SK-N-SH treated with all-trans-retinoic acid at 6 μM for 48 hours (cell line): ENCODE measurements at regions not wholly inside any gene's neighbourhood (a gene's known extent, or its start where the extent isn't known, plus 50 kb on each side); places are given as distances from the start of the nearest gene placed in this dataset.

ENCODE experiments used
- ATAC-seq: fragments of 200-7000 bp; cut with Tn5 transposase; 3 replicates; pipeline ENCODE4 v1.9.1; 2020; ENCODE audit warnings: mild to moderate bottlenecking, moderate library complexity
- BACH2 ChIP-seq: fragments of 250-450 bp; sonication (Bioruptor Pico); IDR thresholded peaks from 2 replicates; pipeline ENCODE4 v1.9.0; 2021; ENCODE audit warnings: mild to moderate bottlenecking, borderline replicate concordance
- CSDC2 ChIP-seq: fragments of 250-450 bp; sonication (Bioruptor Pico); IDR thresholded peaks from 2 replicates; pipeline ENCODE4 v1.5.0; 2020; ENCODE audit warnings: mild to moderate bottlenecking, moderate library complexity
- ESRRG ChIP-seq: fragments of 250-450 bp; sonication (Bioruptor Pico); IDR thresholded peaks from 2 replicates; pipeline ENCODE4 v1.6.1; 2021; ENCODE audit warnings: mild to moderate bottlenecking
- GLIS3 ChIP-seq: fragments of 250-450 bp; sonication (Bioruptor Pico); IDR thresholded peaks from 2 replicates; pipeline ENCODE4 v1.5.0; 2020; ENCODE audit warnings: mild to moderate bottlenecking, moderate library complexity
- OSR1 ChIP-seq: fragments of 250-450 bp; sonication (Bioruptor Pico); IDR thresholded peaks from 2 replicates; pipeline ENCODE4 v1.8.0; 2022; ENCODE audit warnings: moderate library complexity, mild to moderate bottlenecking, inconsistent platforms
- POU6F1 ChIP-seq: fragments of 250-450 bp; sonication (Bioruptor Pico); IDR thresholded peaks from 2 replicates; pipeline ENCODE4 v1.8.0; 2021; ENCODE audit warnings: low read depth, mild to moderate bottlenecking, moderate library complexity, borderline replicate concordance
- PPARA ChIP-seq: fragments of 250-450 bp; sonication (Bioruptor Pico); IDR thresholded peaks from 2 replicates; pipeline ENCODE4 v1.5.0; 2020; ENCODE audit warnings: mild to moderate bottlenecking, borderline replicate concordance
- RARB ChIP-seq: fragments of 250-450 bp; sonication (Bioruptor Pico); IDR thresholded peaks from 2 replicates; pipeline ENCODE4 v1.8.0; 2021; ENCODE audit warnings: mild to moderate bottlenecking, moderate library complexity
- SNAI2 ChIP-seq: fragments of 250-450 bp; sonication (Bioruptor Pico); IDR thresholded peaks from 2 replicates; pipeline ENCODE4 v1.5.0; 2020; ENCODE audit warnings: mild to moderate bottlenecking, moderate library complexity
- TOX ChIP-seq: fragments of 250-450 bp; sonication (Bioruptor Pico); IDR thresholded peaks from 2 replicates; pipeline ENCODE4 v1.8.0; 2021; ENCODE audit warnings: mild to moderate bottlenecking, moderate library complexity, borderline replicate concordance
- ZC3H10 ChIP-seq: fragments of 250-450 bp; sonication (Bioruptor Pico); IDR thresholded peaks from 2 replicates; pipeline ENCODE4 v1.5.1; 2021; ENCODE audit warnings: mild to moderate bottlenecking, moderate library complexity
- ZFP30 ChIP-seq: fragments of 450-650 bp; formaldehyde crosslinking; IDR thresholded peaks from 2 replicates; pipeline ENCODE4 v1.5.0; 2022; ENCODE audit warnings: mild to moderate bottlenecking, moderate library complexity
- ZNF70 ChIP-seq: fragments of 450-650 bp; formaldehyde crosslinking; IDR thresholded peaks from 2 replicates; pipeline ENCODE4 v1.5.0; 2020; ENCODE audit warnings: mild to moderate bottlenecking, moderate library complexity
- ZNF8 ChIP-seq: fragments of 450-650 bp; formaldehyde crosslinking; IDR thresholded peaks from 2 replicates; pipeline ENCODE4 v1.5.0; 2020; ENCODE audit warnings: mild to moderate bottlenecking, moderate library complexity
- TF ChIP-seq, protein P1 (sequence below): fragments of 250-450 bp; sonication (Bioruptor Pico); IDR thresholded peaks from 2 replicates; pipeline ENCODE4 v1.5.1; 2021; ENCODE audit warnings: mild to moderate bottlenecking, moderate library complexity
- TF ChIP-seq, protein P2 (sequence below): fragments of 250-450 bp; sonication (Bioruptor Pico); IDR thresholded peaks from 2 replicates; pipeline ENCODE4 v1.8.0; 2020; ENCODE audit warnings: mild to moderate bottlenecking, moderate library complexity, borderline replicate concordance
- TF ChIP-seq, protein P3 (sequence below): fragments of 250-450 bp; sonication (Bioruptor Pico); IDR thresholded peaks from 2 replicates; pipeline ENCODE4 v1.5.0; 2020; ENCODE audit warnings: mild to moderate bottlenecking, moderate library complexity

DNA sequence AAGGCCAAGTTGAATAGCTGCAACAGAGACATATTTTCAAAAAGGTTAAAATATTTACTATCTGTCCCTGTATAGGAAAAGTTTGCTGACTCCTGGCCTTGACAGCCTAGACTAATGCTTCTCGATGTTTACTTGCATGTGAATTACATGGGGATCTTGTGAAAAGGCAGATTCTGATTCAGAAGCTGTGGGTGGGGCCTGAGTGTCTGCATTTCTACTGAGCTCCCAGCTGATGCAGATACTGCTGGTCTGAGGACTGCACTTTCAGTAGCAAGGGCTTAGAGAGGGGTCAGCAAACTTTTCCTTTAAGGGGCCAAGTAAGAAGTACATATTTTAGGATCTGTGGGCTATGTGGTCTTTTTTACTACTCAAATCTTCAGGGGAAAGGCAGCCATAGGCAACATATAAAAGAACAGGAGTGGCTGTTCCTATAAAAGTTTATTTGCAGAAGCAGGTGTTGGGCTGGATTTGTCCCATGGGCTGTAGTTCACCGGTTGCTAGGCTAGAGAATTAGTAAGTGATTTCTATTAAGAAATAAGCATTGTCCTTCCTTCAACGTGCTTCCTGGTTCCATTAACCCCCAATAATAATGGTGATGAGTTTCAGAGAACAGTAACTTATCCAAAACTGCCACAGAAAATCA is 97.2 kb upstream of the PDE5A start:
- TF ChIP-seq, protein P1, sequence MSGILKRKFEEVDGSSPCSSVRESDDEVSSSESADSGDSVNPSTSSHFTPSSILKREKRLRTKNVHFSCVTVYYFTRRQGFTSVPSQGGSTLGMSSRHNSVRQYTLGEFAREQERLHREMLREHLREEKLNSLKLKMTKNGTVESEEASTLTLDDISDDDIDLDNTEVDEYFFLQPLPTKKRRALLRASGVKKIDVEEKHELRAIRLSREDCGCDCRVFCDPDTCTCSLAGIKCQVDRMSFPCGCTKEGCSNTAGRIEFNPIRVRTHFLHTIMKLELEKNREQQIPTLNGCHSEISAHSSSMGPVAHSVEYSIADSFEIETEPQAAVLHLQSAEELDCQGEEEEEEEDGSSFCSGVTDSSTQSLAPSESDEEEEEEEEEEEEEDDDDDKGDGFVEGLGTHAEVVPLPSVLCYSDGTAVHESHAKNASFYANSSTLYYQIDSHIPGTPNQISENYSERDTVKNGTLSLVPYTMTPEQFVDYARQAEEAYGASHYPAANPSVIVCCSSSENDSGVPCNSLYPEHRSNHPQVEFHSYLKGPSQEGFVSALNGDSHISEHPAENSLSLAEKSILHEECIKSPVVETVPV (CRISPR knock-in tag) = no peak
- TF ChIP-seq ZC3H10 (CRISPR knock-in tag) (no peak), POU6F1 (CRISPR knock-in tag) (no peak)
- ATAC-seq = no peak

GRCh38 chr4:119725011-119725410 is 96.4 kb upstream of the PDE5A start:
- no peak for TF ChIP-seq OSR1
- no peak for TF ChIP-seq PPARA (CRISPR knock-in tag)
- no peak for TF ChIP-seq CSDC2 (CRISPR knock-in tag)
- TF ChIP-seq SNAI2 (CRISPR knock-in tag) = no peak
- no peak for TF ChIP-seq GLIS3 (CRISPR knock-in tag)
- no peak for TF ChIP-seq ZNF8 (CRISPR knock-in tag)
- no peak for TF ChIP-seq POU6F1 (CRISPR knock-in tag)
- TF ChIP-seq ZFP30 = no peak
- no peak for TF ChIP-seq RARB (CRISPR knock-in tag)
- TF ChIP-seq ZC3H10 (CRISPR knock-in tag) = no peak
- TF ChIP-seq ZNF70 = no peak
- no peak for TF ChIP-seq TOX (CRISPR knock-in tag)
- TF ChIP-seq, protein P1 (CRISPR knock-in tag) = no peak
- TF ChIP-seq, protein P2, sequence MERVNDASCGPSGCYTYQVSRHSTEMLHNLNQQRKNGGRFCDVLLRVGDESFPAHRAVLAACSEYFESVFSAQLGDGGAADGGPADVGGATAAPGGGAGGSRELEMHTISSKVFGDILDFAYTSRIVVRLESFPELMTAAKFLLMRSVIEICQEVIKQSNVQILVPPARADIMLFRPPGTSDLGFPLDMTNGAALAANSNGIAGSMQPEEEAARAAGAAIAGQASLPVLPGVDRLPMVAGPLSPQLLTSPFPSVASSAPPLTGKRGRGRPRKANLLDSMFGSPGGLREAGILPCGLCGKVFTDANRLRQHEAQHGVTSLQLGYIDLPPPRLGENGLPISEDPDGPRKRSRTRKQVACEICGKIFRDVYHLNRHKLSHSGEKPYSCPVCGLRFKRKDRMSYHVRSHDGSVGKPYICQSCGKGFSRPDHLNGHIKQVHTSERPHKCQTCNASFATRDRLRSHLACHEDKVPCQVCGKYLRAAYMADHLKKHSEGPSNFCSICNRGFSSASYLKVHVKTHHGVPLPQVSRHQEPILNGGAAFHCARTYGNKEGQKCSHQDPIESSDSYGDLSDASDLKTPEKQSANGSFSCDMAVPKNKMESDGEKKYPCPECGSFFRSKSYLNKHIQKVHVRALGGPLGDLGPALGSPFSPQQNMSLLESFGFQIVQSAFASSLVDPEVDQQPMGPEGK (CRISPR knock-in tag) = no peak
- no peak for TF ChIP-seq ESRRG (CRISPR knock-in tag)
- TF ChIP-seq, protein P3, sequence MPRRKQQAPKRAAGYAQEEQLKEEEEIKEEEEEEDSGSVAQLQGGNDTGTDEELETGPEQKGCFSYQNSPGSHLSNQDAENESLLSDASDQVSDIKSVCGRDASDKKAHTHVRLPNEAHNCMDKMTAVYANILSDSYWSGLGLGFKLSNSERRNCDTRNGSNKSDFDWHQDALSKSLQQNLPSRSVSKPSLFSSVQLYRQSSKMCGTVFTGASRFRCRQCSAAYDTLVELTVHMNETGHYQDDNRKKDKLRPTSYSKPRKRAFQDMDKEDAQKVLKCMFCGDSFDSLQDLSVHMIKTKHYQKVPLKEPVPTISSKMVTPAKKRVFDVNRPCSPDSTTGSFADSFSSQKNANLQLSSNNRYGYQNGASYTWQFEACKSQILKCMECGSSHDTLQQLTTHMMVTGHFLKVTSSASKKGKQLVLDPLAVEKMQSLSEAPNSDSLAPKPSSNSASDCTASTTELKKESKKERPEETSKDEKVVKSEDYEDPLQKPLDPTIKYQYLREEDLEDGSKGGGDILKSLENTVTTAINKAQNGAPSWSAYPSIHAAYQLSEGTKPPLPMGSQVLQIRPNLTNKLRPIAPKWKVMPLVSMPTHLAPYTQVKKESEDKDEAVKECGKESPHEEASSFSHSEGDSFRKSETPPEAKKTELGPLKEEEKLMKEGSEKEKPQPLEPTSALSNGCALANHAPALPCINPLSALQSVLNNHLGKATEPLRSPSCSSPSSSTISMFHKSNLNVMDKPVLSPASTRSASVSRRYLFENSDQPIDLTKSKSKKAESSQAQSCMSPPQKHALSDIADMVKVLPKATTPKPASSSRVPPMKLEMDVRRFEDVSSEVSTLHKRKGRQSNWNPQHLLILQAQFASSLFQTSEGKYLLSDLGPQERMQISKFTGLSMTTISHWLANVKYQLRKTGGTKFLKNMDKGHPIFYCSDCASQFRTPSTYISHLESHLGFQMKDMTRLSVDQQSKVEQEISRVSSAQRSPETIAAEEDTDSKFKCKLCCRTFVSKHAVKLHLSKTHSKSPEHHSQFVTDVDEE (CRISPR knock-in tag) = no peak
- ATAC-seq = no peak

- no peak for ATAC-seq
- TF ChIP-seq BACH2 (CRISPR knock-in tag) (no peak), OSR1 (no peak)
Measured at GRCh38 chr4:119722670-119723069, 94.1 kb upstream of the PDE5A start.
